HS-5 (cell line): ENCODE measurements at regions not wholly inside any gene's neighbourhood (a gene's known extent, or its start where the extent isn't known, plus 50 kb on each side); places are given as distances from the start of the nearest gene placed in this dataset.
"Not testable (repeated sequence)": the region's sequence is repeated elsewhere in the genome, so short reads cannot be mapped to it uniquely, and the experiment has no call there.

ENCODE experiments used
- DNase-seq: peaks from one replicate; pipeline ENCODE4 v3.0.0-alpha.2; 2012; ENCODE audit warnings: low read depth

DNA sequence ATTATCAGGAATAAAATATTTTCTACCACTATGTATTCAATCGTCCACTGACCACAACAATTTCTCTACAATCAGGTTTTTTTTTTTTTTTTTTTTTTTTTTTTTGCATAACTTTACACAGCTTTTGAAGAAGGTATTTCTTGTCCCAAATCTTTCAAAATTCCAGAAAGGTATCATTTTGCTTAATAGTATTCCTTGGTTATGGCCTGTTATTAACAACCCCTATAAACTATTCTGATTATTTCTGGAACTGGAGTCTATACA is 145.3 kb downstream of the ALX1 start:
- DNase-seq, result no peak

DNA sequence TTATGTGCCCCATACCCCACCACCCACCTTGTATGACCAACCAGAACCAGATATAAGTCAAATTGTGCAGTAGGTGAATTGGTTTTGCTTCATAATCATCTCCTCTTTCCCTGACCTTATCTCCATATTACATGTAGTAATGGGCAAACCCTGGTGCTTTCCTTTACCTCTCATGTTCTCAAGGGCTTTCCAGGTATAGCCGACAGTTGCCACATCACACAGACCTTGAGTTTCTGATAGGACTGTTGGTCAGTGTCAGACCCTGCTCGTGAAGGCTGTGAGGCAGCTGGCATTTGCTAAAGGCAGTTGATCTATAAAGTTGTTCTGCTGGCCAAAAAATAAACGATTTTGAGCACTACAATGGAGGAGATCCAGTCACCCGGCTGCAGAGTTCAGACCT is 145.9 kb downstream of the ALX1 start:
- DNase-seq, result no peak

GRCh38 chr12:85433148-85433547 is 153.1 kb downstream of the ALX1 start:
- not testable (repeated sequence) for DNase-seq

DNA sequence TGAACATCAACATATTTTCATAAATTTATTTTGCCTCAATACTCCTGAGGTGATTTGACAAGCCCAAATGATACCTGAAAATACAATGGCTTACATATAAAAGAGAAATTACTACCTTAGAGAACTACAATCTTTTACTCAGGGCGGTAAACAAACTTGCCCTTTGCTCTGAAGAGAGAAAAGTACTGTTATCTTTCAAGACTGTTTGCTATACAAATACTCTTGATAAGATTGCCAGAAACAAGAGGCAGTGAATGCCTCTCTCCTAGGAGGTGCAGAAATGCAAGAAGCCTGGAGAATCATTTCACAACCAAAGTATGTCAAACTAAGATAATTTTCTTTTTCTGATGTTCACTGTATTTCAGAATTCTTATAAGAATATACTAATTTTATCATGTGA is 160.3 kb downstream of the ALX1 start:
- no peak for DNase-seq

DNA sequence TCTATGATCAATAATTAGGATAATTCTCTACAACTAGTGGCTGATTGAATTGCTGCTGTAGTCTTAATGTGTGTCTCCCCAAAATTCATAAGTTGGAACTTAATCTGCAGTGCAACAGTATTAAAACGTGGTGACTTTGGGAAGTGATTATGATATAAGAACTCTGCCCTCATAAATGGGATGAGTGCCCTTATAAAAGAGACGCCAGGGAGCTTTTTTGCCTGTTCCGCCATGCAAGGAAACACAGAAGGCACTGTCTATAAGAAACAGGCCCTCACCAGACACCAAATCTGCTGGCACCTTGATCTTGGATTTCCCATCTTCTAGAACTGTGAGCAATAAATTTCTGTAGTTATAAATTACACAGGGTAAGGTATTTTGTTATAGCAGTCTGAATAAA is 161.0 kb downstream of the ALX1 start:
- DNase-seq, result no peak

GRCh38 chr12:85441741-85442140 is 161.7 kb downstream of the ALX1 start:
- DNase-seq, result no peak

GRCh38 chr12:85445060-85445938 is 165.3 kb downstream of the ALX1 start:
- no peak for DNase-seq

- no peak for DNase-seq
Observed at GRCh38 chr12:85448031-85448430, 168.0 kb downstream of the ALX1 start.

GRCh38 chr12:85448548-85449139 is 168.6 kb downstream of the ALX1 start:
- no peak for DNase-seq

- DNase-seq, result no peak
Observed at GRCh38 chr12:85457016-85457415, 177.0 kb downstream of the ALX1 start.

DNA sequence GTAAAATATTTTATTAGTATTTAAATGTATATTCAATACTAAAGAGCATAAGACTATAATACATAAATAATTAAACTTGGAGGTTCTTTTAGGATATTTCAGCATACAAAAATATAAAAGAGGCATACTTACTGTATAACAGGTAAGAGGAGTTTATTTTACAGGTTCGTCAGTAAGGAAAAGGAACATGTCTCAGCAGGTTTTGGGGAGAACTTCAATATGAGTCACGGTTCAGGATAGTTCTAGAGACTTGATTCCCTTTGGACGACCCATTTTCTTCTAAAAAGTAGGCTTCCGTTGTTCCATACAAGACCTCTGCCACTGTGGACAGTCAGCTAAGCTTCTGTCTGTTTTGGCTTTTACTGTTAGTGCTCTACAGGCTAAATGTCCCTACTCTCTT is 181.1 kb downstream of the ALX1 start:
- no peak for DNase-seq

DNA sequence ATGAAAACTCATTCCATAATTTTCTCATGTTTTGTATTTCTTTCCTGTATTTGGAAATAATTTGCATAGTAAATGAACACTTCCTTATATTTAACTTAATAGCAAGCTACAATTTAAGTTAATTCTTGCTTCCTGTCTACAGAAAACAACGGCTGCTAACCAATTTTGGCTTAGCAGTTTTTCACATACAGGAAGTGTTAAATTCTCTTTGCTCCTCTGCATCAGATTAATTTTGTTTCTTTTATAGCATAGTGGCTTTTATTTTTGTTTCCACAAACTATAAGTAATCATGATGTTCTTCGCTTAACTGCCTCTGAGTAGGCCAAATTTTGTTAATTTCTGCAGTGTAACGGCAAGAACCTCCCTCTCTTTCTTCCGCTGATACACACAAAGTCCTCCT is 182.9 kb downstream of the ALX1 start:
- DNase-seq, result no peak

DNA sequence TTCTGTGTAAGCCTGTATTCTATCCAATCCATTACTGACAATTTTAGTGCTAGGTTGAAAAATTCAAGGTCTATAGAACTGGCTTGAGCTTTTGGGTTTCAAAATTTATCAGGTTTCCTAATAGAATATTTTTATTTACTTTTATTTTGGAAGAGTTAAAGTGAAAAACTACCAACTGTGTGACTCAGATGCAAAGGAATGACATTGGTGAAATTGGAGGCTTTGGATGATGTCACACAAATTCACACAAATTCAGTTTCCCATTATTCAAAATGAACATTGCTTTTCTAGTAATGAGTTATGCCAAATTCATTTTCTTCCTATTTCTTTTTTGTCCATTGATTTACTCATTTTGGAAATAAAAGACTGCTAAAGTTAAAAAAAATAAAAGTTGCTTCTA is 186.9 kb downstream of the ALX1 start:
- DNase-seq, result peak; percentile 26

DNA sequence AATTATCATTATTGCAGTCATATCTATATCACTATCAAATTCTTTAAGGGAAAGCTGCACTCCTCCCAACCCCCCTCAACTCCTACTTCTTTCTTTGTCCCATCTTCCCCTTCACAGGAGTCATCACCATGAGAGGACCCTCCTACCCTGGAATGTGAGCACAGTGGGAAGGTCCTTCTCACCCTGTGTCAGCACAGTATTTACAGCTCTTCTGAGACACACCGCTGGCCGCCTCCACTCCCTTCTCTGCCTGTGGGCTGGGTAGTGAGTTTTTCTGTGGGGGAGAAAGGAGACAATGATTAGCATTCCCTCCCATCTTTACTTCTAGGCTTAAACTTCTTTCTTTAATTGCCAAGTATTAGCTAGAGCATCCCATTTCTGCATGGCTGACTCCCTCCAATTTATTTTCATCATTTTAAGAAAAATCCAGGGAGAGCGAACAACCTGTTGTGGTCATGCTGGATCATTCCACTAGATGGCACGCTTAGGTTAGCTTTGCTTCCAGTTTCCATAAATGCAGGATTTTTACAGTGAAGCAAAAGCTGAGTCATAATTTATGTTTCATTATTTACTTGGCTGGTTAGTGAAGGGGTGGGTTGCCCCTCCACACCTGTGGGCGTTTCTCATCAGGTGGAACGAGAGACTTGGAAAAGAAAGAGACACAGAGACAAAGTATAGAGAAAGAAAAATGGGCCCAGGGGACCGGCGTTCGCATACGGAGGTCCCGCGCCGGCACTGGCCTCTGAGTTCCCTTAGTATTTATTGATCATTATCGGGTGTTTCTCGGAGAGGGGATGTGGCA is 188.5 kb downstream of the ALX1 start:
- peak; percentile 36 for DNase-seq

- DNase-seq, result not testable (repeated sequence)
Observed at GRCh38 chr12:85469158-85470086, 189.4 kb downstream of the ALX1 start.

DNA sequence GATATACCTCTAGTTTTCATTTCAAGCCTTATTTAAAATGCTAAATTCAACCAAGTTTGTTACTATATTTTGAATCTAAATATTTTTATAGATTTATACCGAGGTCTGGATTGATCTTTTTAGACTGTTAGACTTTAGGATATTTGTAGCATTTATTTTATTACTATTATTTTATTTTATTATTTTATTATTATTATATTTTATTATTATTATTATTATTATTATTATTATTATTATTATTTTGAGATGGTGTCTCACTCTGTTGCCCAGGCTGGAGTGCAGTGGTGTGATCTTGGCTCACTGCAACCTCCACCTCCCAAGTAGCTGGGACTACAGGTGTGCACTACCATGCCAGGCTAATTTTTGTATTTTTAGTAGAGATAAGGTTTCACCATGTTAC is 195.3 kb downstream of the ALX1 start:
- DNase-seq, result not testable (repeated sequence)

DNA sequence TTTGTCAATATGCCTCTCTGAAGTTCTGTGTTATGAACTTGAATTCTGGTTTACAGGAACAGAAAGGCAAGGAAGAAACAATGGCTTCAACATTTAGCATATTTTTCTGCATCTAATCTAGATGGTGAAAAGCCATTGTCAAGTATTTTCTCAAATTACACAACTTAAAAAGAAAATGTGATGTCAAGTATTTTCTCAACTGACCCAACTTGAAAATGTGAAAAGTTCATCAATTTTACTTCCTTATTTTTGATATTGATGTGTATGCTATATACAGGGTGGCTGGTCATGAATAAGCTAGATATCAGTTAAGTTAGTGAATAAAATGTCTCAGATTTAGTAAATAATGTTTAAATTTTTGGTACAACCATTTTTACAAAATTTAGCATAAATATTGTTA is 196.7 kb downstream of the ALX1 start:
- DNase-seq, result no peak

DNA sequence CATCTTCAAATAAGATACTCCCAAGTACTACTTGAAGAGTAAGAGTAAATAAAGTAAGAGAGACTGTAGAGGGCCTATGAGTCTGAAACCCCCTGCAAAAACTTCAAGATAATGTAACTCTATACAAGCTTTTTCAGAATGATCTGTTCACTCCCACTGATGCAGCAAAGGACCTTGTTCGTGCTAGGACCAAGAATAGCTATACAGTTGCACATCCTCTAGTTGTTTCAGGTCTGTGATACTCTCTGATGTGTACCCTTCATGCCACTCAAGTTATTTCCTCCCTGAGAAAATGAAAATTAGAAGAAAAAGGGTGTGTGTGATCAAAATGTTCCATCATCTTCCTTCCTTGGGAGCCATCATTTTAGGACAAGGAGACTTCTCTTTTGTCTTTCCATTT is 204.4 kb downstream of the ALX1 start:
- DNase-seq, result no peak

GRCh38 chr12:85489194-85489593 is 209.2 kb downstream of the ALX1 start:
- DNase-seq, result no peak

- DNase-seq, result no peak
Observed at GRCh38 chr12:85504164-85504563, 224.1 kb downstream of the ALX1 start.

DNA sequence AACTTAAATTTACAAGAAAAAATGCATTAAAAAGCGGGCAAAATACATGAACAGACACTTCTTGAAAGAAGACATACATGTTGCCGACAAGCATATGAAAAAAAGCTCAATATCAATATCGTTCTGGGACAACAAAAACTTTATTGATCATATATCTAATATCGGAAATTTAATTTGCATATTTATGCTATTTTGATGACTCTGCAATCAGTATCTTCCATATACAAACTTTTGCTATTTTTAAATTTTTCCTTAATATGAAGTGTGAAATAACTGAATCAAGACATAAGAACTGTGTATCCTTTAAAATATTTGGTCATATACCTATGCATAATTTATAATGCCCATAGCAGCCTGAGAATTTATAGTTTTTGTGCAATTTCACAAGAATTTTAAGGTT is 224.6 kb downstream of the ALX1 start:
- DNase-seq, result no peak

GRCh38 chr12:85507456-85507855 is 227.4 kb downstream of the ALX1 start:
- DNase-seq, result no peak
